LNCAP (cell line): ENCODE measurements at regions not wholly inside any gene's neighbourhood (a gene's known extent, or its start where the extent isn't known, plus 50 kb on each side); places are given as distances from the start of the nearest gene placed in this dataset.

ENCODE experiments used
- TF ChIP-seq, protein P1 (sequence below): fragments of 450-650 bp; IDR thresholded peaks from 2 replicates; pipeline ENCODE4 v1.5.1; 2017; ENCODE audit warnings: mild to moderate bottlenecking

- TF ChIP-seq, protein P1, sequence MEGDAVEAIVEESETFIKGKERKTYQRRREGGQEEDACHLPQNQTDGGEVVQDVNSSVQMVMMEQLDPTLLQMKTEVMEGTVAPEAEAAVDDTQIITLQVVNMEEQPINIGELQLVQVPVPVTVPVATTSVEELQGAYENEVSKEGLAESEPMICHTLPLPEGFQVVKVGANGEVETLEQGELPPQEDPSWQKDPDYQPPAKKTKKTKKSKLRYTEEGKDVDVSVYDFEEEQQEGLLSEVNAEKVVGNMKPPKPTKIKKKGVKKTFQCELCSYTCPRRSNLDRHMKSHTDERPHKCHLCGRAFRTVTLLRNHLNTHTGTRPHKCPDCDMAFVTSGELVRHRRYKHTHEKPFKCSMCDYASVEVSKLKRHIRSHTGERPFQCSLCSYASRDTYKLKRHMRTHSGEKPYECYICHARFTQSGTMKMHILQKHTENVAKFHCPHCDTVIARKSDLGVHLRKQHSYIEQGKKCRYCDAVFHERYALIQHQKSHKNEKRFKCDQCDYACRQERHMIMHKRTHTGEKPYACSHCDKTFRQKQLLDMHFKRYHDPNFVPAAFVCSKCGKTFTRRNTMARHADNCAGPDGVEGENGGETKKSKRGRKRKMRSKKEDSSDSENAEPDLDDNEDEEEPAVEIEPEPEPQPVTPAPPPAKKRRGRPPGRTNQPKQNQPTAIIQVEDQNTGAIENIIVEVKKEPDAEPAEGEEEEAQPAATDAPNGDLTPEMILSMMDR, result no peak
Observed at GRCh38 chr2:223474893-223475292, 127.3 kb downstream of the SCG2 start.

- TF ChIP-seq, protein P1, result no peak
Observed at GRCh38 chr2:223475901-223476300, 126.3 kb downstream of the SCG2 start.

GRCh38 chr2:223477318-223477717 lies 124.8 kb downstream of the SCG2 start:
- TF ChIP-seq, protein P1, result no peak

- TF ChIP-seq, protein P1, result no peak
Observed at GRCh38 chr2:223481486-223481885, 120.7 kb downstream of the SCG2 start.

DNA sequence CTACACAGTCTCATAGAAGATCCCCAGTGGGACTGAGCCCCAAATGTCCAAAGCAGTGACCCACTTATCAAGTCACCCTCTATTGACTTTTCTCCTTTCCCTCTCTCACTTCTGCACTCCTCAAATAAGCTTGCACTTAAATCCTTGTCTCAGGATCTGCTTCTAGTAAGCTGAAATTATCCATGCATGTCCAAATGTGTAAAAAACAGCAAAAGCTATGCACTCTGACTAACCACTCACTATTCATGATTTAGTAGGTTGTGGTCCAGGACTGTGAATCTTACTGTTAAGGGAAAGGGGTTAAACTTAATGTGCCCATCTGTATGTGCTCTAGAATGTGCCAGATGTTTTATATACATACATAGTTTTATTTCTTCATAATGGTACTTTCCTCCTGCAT lies 115.4 kb downstream of the SCG2 start:
- TF ChIP-seq, protein P1, result no peak

DNA sequence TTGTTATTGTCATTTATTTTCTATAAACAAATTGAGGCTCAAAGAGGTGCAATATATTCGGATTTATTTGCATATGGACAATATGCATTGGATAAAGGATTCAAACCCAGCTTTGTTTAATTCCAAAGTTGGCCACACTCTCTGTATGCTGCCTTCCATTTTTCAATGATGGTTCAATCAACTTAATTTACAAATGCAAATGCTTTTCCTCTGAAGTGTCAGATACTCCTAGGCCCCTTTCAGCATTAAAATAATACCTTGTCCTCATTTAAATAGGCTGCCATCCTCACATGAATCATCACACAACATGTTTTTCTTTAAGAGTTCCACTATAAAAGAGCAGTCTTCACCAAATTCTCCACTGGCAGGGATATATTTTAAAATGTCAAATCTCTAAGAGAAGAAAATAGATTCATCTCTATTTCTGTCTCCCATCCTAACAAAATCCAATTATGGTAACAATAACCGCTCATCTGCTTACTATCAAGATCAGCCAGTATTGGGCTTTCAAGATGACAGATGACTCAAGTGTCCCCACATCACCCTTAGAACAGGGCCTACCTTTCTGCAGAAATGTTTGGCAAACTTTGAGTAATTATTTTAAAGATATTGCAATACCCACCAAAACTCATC lies 114.8 kb downstream of the SCG2 start:
- TF ChIP-seq, protein P1, result no peak

GRCh38 chr2:223488814-223489213 lies 113.3 kb downstream of the SCG2 start:
- TF ChIP-seq, protein P1, result no peak

DNA sequence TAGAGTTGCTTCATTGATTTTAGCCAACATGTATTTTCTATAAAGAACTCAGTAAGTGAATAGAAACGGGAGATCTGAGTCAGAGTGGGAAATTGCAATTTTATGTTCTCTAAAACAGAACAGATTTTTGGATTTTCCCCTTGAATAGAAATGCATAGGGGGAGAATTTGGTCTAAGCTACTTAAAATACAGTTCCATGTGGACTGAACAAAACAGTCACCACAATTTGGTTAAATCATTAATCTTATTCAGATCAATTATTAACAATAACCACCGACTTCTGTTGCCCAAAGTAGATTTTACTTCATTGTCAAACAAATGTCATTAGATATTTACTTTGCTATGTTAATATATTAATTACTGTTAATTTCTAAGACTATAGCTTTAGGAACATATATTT lies 107.7 kb downstream of the SCG2 start:
- TF ChIP-seq, protein P1, result no peak
